Heart right ventricle (tissue), 16 donors: ENCODE measurements at regions not wholly inside any gene's neighbourhood (a gene's known extent, or its start where the extent isn't known, plus 50 kb on each side); places are given as distances from the start of the nearest gene placed in this dataset.

Experiments
- ATAC-seq, 8 donors: fragments of 200-7000 bp; cut with Tn5 transposase; one replicate each; pipeline ENCODE4 v1.9.1; 2020; ENCODE audit warnings: mild to moderate bottlenecking in 8 of 8, moderate library complexity in 8 of 8, moderate number of reproducible peaks in 1 of 8
- DNase-seq, 2 donors: peaks; one replicate each; pipeline ENCODE4 v3.0.0-alpha.2; 2020
- H3K27ac ChIP-seq, 10 donors: fragments of 200-600 bp; sonication (generic) in 2 of 10; one replicate each; pipeline versions ENCODE4 v1.5.0 to v1.8.0; 2020 to 2022; ENCODE audit warnings: mild to moderate bottlenecking in 3 of 10
- H3K27me3 ChIP-seq, 7 donors: fragments of 200-600 bp; one replicate each; pipeline ENCODE4 v1.8.0; 2021 to 2022; ENCODE audit warnings: mild to moderate bottlenecking in 2 of 7
- H3K36me3 ChIP-seq, 9 donors: fragments of 200-600 bp; sonication (generic) in 1 of 9; one replicate each; pipeline versions ENCODE4 v1.5.0 to v1.8.0; 2020 to 2022; ENCODE audit warnings: mild to moderate bottlenecking in 2 of 9
- H3K4me1 ChIP-seq, 9 donors: fragments of 200-600 bp; sonication (generic) in 1 of 9; one replicate each; pipeline versions ENCODE4 v1.5.0 to v1.8.0; 2020 to 2022; ENCODE audit warnings: mild to moderate bottlenecking in 4 of 9
- H3K4me3 ChIP-seq, 10 donors: fragments of 200-600 bp; sonication (generic) in 2 of 10; one replicate each; pipeline versions ENCODE4 v1.5.0 to v1.8.0; 2020 to 2022; ENCODE audit warnings: mild to moderate bottlenecking in 7 of 10, moderate library complexity in 2 of 10
- H3K9me3 ChIP-seq, 11 donors: fragments of 200-600 bp in 10 of 11; sonication (generic) in 2 of 11; one replicate each; pipeline versions ENCODE4 v1.5.0 to v1.8.0; 2013 to 2022; ENCODE audit warnings: mild to moderate bottlenecking in 2 of 11, control low read depth in 1 of 11, moderate library complexity in 1 of 11
- CTCF ChIP-seq, 9 donors: fragments of 200-600 bp; sonication (generic) in 2 of 9; IDR thresholded peaks; one replicate each; pipeline versions ENCODE4 v1.5.0 to v1.8.0; 2021 to 2022; ENCODE audit warnings: antibody characterized with exemption in 9 of 9, mild to moderate bottlenecking in 5 of 9, moderate library complexity in 1 of 9
- WGBS, 2 donors: extraction: QIAGEN DNeasy Blood & Tissue Kit; methylation state at CpG; one replicate each; pipeline ENCODE4 v1.1.7; 2013; ENCODE audit warnings: inconsistent platforms in 1 of 2; 5-methylcytosine and 5-hydroxymethylcytosine counted together
- intact Hi-C, 10 donors: fragments of 100-400 bp; cut with DNase I; formaldehyde crosslinking; loops; one replicate each; pipeline versions ENCODE4 v1.11.1 to v1.14.2; 2022
- donor health status: Arrhythmogenic right ventricular cardiomyopathy.
- donor health status: ischemic (EF 13 %, LVEDD 7.1; RV severe dilation, severe dysfunction).
- donor health status: healthy with polysubstance abuse.
- donor health status: DM: no; HTN: yes; CAD: no.
- donor health status: DM: no; HTN: no; CAD: no.
- donor health status: ischemic (EF 25% LVEDD 6.9; RV normal size, moderate dysfunction).
- donor health status: ischemic (EF 25% LVEDD 5.7; RV mildly dilated, moderate dysfunction).
- donor health status: healthy.
- donor health status: DM: yes; HTN: yes; CAD: no.
- donor health status: Ischemic cardiomyopathy.
- donor health status: ischemic (EF 35%, LVEDD 5.7; RV mildly dilated, moderate dysfunction).
- donor health status: nonischemic (EF 11% LVEDD 7.7; RV severe dilation, severe dysfunction).
- donor health status: DM: yes; HTN: yes; CAD: no.
- donor health status: PGD.
- donor health status: ischemic (EF 29% LVEDD 5.4; RV normal size, mild dysfunction).
- donor health status: nonischemic (EF 23%, LVEDD 6.1; RV moderate dilation, normal function).

DNA sequence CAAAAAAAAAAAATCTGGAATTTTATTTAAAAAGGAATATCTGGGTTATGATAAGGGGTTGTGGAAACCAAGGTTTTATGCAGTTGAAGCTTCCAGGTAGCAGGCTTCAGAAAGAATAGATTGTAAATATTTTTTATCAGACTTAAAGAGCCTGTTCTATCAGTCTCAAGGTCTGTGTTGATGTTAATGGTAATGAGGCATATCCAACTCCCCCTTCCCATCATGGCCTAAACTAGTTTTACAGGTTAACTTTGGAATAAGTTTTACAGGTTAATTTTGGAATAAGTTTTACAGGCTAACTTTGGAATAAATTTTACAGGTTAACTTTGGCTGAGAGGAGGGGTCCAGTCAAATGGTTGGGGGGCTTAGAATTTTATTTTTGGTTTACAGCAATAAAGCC is 92.4 kb downstream of the CD24 start:
- no peak for ATAC-seq
- Histone ChIP-seq H3K27me3 (peaks cover 0 to 13% (median 8%) of the 10 kb centered on the region in 7 donors), H3K27ac (no peak overlapping the region), H3K36me3 (no peaks in the 10 kb centered on the region), H3K4me3 (no peak overlapping the region), H3K4me1 (no peaks in the 10 kb centered on the region), H3K9me3 (no peaks in the 10 kb centered on the region)
- intact Hi-C loops = no loop called here
- no peak for DNase-seq
- TF ChIP-seq CTCF (IDR thresholded peaks at IDR 0.05) = no peak

DNA sequence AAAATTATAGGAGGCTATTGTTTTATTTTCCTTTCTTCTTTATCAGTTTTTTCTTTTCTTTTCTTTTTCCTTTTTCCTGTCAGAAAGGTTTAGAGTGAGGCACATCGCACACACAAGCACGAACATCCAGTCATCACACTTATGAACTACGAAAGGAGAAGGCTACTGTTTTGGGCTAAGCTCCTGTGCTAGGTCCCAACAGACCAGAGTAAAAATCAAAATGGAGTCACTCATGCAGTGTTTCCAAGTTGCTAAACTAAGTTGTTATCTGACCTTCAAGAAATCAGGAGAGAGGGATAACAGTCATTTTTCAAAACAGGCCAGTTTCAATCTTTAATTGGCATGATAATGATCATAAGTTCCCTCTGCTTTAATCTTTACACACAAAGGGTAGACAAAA is 93.6 kb downstream of the CD24 start:
- no peak for DNase-seq
- 85 to 89% methylated on average over 3 of the region's 3 CpGs for WGBS, 2 donors
- no peak overlapping the region for H3K4me3 ChIP-seq
- H3K27ac ChIP-seq = no peak overlapping the region
- intact Hi-C loops = no loop called here
- H3K9me3 ChIP-seq = peaks cover 0 to 7% (median 0%) of the 10 kb centered on the region in 11 donors
- TF ChIP-seq CTCF (IDR thresholded peaks at IDR 0.05) = no peak
- no peaks in the 10 kb centered on the region for H3K36me3 ChIP-seq
- H3K4me1 ChIP-seq = no peaks in the 10 kb centered on the region
- peaks cover 0 to 8% (median 1%) of the 10 kb centered on the region in 7 donors for H3K27me3 ChIP-seq
- no peak for ATAC-seq

GRCh38 chr6:106875782-106876321 is 98.7 kb downstream of the CD24 start:
- no peaks in the 10 kb centered on the region for H3K36me3 ChIP-seq
- H3K9me3 ChIP-seq = peaks cover 0 to 12% (median 0%) of the 10 kb centered on the region in 11 donors
- H3K4me3 ChIP-seq = no peak overlapping the region
- H3K4me1 ChIP-seq = no peaks in the 10 kb centered on the region
- no peak for ATAC-seq
- no peak for DNase-seq
- TF ChIP-seq CTCF (IDR thresholded peaks at IDR 0.05) = no peak
- H3K27ac ChIP-seq = no peak overlapping the region
- 78 to 87% methylated on average over 4 of the region's 4 CpGs for WGBS, 2 donors
- intact Hi-C loops = no loop called here
- peaks cover 0 to 3% (median 0%) of the 10 kb centered on the region in 7 donors for H3K27me3 ChIP-seq

DNA sequence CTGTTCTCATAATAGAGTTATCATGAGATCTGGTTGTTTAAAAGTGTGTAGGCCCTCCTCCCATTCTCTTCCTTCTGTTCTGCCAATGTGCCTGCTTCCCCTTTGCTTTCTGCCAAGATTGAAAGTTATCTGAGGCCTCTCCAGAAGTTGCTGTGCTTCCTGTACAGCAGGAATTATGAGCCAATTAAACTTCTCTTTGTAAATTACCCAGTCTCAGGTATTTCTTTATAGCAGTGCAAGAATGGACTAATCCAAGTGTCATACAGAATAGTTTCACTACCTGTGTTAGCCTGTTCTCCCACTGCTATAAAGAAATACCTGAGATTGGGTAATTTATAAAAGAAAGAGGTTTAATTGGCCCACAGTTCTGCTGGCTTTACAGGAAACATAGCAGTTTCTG is 100.0 kb downstream of the CD24 start:
- TF ChIP-seq CTCF (IDR thresholded peaks at IDR 0.05) = no peak
- Histone ChIP-seq H3K9me3 (peaks cover 0 to 17% (median 0%) of the 10 kb centered on the region in 11 donors), H3K27ac (no peak overlapping the region), H3K4me1 (no peaks in the 10 kb centered on the region), H3K27me3 (peaks cover 0 to 3% (median 0%) of the 10 kb centered on the region in 7 donors), H3K4me3 (no peak overlapping the region), H3K36me3 (no peaks in the 10 kb centered on the region)
- DNase-seq (no peak), ATAC-seq (no peak)
- intact Hi-C loops = no loop called here
